GM11168 (cell line): ENCODE measurements at regions not wholly inside any gene's neighbourhood (a gene's known extent, or its start where the extent isn't known, plus 50 kb on each side); places are given as distances from the start of the nearest gene placed in this dataset.

Experiments
- in situ Hi-C: fragments of 300-500 bp; cut with MboI; formaldehyde crosslinking; loops from one replicate; pipeline ENCODE4 v1.12.0; 2022; ENCODE audit warnings: low sequenced_read_pairs; ENCODE audit not compliant: unreplicated experiment

- in situ Hi-C loops = no loop called here
These were observed 126.2 kb downstream of the TMA16 start for GRCh38 chr4:163620738-163621137.

- in situ Hi-C loops = no loop called here
These were observed 127.3 kb downstream of the TMA16 start for GRCh38 chr4:163621821-163622220.

GRCh38 chr4:163622379-163623035 lies 128.0 kb downstream of the TMA16 start:
- in situ Hi-C loops = no loop called here

GRCh38 chr4:163623787-163624186 lies 129.3 kb downstream of the TMA16 start:
- in situ Hi-C loops = no loop called here

GRCh38 chr4:163624727-163625126 lies 130.2 kb downstream of the TMA16 start:
- in situ Hi-C loops = no loop called here

GRCh38 chr4:163631288-163631687 lies 136.8 kb downstream of the TMA16 start:
- in situ Hi-C loops = no loop called here

GRCh38 chr4:163638909-163639308 lies 144.4 kb downstream of the TMA16 start:
- in situ Hi-C loops = no loop called here

GRCh38 chr4:163649557-163650091 lies 155.1 kb downstream of the TMA16 start:
- in situ Hi-C loops = no loop called here

- in situ Hi-C loops = no loop called here
These were observed 157.3 kb downstream of the TMA16 start for GRCh38 chr4:163651761-163652160.

- in situ Hi-C loops = no loop called here
These were observed 160.1 kb downstream of the TMA16 start for GRCh38 chr4:163654621-163655020.

GRCh38 chr4:163660636-163661035 lies 166.1 kb downstream of the TMA16 start:
- in situ Hi-C loops = no loop called here

- in situ Hi-C loops = no loop called here
These were observed 168.3 kb downstream of the TMA16 start for GRCh38 chr4:163662768-163663167.

- in situ Hi-C loops = no loop called here
These were observed 169.2 kb downstream of the TMA16 start for GRCh38 chr4:163663454-163664225.

- in situ Hi-C loops = loop anchor here (5.0 kb wide), 1 partner anchor 108 kb away; no protein-coding TSS in a partner anchor
These were observed 170.6 kb downstream of the TMA16 start for GRCh38 chr4:163665101-163665500.

GRCh38 chr4:163665521-163666331 lies 171.2 kb downstream of the TMA16 start:
- in situ Hi-C loops = loop anchor here (5.0 kb wide), 1 partner anchor 108 kb away; no protein-coding TSS in a partner anchor

- in situ Hi-C loops = loop anchor here (5.0 kb wide), 1 partner anchor 109 kb away; no protein-coding TSS in a partner anchor
These were observed 171.9 kb downstream of the TMA16 start for GRCh38 chr4:163666332-163666873.

- in situ Hi-C loops = no loop called here
These were observed 178.3 kb downstream of the TMA16 start for GRCh38 chr4:163672751-163673150.

- in situ Hi-C loops = no loop called here
These were observed 179.6 kb downstream of the TMA16 start for GRCh38 chr4:163673848-163674697.

- in situ Hi-C loops = no loop called here
These were observed 184.7 kb downstream of the TMA16 start for GRCh38 chr4:163679189-163679588.
